T47D (cell line): ENCODE measurements at regions not wholly inside any gene's neighbourhood (a gene's known extent, or its start where the extent isn't known, plus 50 kb on each side); places are given as distances from the start of the nearest gene placed in this dataset.
"Not testable (repeated sequence)": the region's sequence is repeated elsewhere in the genome, so short reads cannot be mapped to it uniquely, and the experiment has no call there.

Experiments
- DNase-seq, 2 experiments: peaks; one replicate each; pipeline versions ENCODE4 v3.0.0 to v3.0.0-alpha.2; 2011 to 2012; ENCODE audit warnings: low read depth in 1 of 2, low spot score in 1 of 2
- JUND ChIP-seq: IDR thresholded peaks from 2 replicates; pipeline ENCODE4 v1.6.1; 2012; ENCODE audit warnings: low read depth
- in situ Hi-C: cut with HindIII; loops from 2 replicates; pipeline ENCODE4 v1.10.0; 2016; ENCODE audit warnings: low sequenced_read_pairs, low pct_unique_long_range_greater_than_20kb

DNA sequence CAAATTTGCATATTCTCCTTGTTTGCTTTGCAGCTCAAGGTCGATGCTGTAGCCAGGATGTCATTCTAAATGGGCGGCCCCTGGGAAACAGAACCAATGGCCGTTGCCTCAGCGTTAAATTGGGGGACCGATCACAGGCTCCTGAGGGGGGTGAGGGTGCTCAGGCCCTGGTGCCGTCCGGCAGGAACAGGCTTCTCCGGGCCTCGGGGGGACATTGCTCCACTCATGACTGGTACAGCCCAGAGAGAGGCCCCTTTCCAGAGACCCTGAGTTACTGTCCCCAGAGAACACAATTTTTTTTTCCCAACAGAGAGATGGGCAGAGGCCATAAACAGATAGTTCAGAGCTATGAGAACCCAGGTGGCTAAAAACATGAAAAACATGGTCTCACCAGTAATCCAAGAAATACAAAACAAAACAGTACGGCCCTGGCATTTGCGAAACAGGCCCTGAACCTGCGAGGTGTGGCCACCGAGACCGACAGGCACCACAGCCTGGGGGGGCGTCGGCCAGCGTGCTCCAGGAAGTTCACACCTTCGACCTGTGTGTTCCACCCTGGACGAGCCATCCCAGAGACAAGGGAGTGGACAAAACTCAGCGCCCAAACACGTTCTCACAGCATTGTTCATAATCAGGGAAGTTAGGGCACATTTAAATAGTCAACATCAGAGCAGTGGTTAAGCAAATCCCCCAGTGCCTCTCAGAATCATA lies 82.8 kb downstream of the METRNL start:
- TF ChIP-seq JUND = no peak
- in situ Hi-C loops = no loop called here

DNA sequence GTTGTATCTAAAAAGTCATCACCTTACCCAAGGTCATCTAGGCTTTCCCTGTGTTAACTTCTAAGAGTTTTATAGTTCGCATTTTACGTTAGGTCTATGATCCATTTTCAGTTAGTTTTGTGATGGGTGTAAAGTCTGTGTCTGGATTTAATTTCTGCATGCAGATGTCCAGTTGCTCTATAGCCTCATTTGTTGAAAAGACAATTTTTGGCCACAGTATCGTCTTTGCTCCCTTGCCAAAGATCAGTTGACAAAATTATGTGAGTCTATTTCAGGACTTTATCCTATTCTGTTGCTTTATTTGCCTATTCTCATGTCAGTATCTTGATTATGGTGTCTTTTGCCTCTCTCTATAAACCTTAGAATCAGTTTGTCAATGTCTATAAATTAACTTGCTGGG lies 85.1 kb downstream of the METRNL start:
- in situ Hi-C loops = no loop called here
- TF ChIP-seq JUND = no peak
- DNase-seq = no peak

More for the DNA sequence above, 82.8 kb downstream of the METRNL start:
- no peak for DNase-seq

DNA sequence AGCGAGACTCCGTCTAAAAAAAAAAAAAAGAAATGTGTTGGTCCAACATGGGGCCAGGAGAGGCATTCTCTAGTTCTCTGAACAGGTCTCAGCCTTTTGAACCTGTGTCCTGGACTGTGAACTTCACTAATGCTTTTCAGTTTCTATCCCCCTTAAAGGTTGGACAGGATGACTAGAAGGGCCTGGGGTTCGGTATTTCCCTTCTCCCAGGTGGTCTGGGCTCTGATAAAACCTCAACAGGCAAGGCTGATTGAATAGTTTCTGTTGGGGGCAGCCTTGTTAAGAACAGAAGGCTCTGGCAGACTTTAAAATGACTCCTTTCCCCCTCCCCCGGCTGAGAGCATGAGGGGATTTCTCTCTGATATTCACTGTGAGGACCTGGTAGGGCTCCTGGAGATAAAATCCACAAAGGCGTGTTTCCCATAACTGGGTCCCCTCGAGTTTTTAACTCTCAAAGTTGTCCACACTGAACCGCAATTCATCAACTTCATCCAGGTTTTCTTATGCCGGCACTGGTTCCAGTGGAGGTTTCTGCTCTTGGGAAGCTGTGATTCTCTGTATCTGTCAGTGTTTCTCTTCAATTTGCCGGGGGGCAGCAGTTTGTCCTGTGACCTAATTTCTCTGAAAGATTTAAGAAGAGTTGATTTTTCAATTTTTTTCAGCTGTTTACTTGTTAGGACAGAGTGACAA lies 91.3 kb downstream of the METRNL start:
- no peak for TF ChIP-seq JUND
- in situ Hi-C loops = no loop called here
- no peak for DNase-seq

DNA sequence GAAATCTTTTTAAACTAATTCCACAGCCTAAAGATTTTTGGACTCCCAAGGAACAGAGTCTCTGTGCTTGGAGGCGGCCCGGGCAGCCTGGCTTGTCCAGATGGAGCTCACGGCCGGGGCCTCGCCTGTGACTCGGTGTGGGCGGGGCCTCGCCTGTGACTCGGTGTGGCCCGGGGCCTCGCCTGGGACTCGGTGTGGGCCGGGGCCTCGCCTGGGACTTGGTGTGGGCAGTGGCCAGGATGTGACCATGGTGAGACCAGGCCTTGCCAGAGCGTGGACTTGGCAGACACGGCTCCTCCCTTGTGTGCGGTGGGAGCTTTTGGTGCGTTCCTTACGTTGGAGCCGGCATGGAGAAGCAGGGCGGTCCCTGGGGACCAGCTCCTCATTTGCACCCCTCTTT lies 92.3 kb downstream of the METRNL start:
- peak in 1 of 2 experiments; percentile 44 for DNase-seq
- no peak for TF ChIP-seq JUND
- in situ Hi-C loops = no loop called here

DNA sequence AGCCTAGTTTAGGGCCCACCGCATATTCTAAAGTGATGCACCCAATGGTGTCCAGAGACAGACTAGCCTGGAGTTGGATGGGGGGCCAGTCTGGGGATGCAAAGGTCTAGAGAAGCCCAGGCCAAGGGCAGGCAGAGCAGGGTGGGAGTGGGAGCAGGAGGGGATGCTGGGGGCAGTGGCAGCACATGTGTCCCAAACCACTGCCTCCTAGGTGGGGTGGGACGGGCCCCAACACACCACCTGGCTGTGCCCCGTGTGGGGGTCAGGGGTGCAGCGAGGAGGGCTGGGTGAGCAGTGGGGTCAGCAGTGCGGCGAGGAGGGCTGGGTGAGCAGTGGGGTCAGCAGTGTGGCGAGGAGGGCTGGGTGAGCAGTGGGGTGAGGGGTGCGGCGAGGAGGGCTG lies 92.7 kb downstream of the METRNL start:
- DNase-seq, in situ Hi-C loops: not testable (repeated sequence)

DNA sequence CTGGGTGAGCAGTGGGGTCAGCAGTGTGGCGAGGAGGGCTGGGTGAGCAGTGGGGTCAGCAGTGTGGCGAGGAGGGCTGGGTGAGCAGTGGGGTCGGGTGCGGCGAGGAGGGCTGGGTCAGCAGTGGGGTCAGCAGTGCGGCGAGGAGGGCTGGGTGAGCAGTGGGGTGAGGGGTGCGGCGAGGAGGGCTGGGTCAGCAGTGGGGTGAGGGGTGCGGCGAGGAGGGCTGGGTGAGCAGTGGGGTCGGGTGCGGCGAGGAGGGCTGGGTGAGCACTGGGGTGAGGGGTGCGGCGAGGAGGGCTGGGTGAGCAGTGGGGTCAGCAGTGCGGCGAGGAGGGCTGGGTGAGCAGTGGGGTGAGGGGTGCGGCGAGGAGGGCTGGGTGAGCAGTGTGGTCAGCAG lies 93.2 kb downstream of the METRNL start:
- DNase-seq, in situ Hi-C loops: not testable (repeated sequence)

DNA sequence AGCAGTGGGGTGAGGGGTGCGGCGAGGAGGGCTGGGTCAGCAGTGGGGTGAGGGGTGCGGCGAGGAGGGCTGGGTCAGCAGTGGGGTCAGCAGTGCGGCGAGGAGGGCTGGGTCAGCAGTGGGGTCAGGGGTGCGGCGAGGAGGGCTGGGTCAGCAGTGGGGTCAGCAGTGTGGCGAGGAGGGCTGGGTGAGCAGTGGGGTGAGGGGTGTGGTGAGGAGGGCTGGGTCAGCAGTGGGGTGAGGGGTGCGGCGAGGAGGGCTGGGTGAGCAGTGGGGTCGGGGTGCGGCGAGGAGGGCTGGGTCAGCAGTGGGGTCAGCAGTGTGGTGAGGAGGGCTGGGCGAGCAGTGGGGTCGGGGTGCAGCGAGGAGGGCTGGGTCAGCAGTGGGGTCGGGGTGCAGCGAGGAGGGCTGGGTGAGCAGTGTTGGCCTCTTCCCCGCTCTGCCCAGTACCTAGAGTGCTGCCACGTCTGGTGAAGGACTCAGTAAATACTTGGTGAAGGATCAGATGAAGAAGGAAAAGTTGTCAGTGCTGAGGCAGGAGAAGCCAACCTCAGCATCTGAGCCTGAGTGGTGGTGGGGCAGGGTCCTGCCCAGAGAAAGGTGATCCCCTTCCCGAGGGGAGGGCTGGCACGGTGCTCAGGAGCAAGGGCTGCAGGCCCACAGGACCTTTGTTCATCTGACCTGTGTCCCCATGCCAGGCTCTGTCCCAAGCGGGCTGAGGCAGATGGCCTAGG lies 93.9 kb downstream of the METRNL start:
- DNase-seq, in situ Hi-C loops: not testable (repeated sequence)

DNA sequence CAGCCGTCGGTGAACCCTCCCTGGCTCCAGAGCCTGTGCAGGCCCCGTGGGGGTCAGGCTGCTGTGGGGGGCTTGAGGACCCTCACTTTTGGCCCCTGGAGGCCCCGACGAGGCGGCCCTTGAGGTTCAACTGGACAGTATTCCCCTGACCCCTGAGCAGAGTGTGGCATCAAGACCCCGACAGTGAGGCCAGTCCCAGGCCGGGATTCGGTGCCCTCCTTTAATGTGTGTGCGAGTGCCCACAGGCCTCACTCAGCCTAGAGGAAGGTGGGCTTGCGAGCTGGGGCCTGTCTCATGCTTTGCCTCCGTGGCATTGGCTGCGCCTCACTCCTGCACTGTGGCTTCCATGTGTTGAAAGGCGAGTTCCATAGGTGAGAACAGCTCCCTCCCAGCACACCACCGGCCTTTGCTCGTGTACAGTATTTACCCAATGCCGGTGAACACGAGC lies 94.5 kb downstream of the METRNL start:
- in situ Hi-C loops = no loop called here
- no peak for DNase-seq
- TF ChIP-seq JUND = no peak

DNA sequence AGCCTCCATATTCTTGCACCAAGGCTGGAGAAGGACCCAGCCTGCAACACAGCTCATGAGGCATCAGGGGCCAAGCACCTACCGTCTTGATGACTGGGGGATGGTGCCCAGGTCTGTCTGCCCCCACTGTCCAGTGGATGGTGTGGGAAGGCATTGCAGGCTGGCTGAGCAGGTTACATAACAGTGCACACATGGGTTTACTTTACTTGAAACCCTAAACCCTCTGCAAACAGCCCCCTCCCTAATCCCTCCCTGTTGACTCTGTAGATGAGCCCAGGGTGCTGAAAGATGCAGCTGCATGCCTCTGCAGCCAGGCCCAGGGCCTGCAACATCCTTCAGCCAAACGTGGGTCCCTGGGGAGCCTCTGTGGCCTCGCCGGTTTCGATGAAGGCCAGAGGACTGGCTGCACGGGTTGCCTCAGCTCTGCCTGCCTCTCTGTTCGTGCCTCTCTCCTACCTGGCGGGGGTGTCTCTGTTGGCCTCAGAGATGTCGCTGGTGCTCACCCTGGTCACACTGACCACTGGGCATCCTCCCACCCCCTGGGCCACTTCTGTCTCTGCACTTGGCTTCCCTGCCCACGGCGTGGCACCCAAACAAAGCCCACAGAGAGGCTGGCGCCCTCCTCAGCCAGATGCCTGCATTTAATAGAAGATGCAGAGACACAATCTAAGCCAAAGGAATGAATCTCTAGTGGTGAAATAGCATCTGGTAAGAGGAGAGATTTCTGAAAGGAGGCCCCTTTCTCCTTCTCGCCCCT lies 95.1 kb downstream of the METRNL start:
- in situ Hi-C loops = no loop called here
- TF ChIP-seq JUND = no peak
- DNase-seq = peak; percentile 92 to 95

DNA sequence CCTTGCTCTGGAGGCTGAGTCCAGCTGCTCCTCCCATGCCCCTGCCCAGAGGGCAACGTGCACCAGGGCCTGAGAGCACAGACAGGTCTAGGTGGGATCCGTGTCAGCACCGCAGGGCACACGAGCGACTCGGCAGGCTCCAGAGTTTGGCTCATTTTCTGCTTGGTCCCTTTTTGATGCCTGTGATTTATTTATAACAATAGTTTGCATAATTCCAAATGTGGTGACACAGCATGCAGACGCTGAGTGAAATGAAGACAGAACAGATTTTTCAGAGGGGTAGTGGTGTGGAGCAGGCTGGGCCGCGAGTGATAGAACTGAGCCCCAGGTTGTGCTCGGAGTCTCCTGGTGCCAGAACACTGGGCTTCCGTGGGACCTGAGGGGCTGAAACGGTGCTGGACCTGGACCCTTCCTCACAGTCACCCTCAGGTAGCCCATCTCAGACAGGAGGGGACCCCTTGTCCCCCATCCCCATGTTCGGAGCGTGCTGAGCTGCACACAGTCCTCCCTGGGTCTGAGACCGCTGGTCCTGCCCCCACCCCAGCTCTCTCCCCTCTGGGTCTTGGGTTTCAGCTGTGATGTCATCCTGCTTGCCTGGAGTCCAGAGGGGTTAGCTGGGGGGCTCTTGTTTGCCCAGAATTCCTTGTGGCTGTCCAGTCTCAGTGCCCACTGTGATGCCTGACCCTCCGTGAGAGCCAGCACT lies 95.9 kb downstream of the METRNL start:
- in situ Hi-C loops = no loop called here
- DNase-seq = no peak
- TF ChIP-seq JUND = no peak

DNA sequence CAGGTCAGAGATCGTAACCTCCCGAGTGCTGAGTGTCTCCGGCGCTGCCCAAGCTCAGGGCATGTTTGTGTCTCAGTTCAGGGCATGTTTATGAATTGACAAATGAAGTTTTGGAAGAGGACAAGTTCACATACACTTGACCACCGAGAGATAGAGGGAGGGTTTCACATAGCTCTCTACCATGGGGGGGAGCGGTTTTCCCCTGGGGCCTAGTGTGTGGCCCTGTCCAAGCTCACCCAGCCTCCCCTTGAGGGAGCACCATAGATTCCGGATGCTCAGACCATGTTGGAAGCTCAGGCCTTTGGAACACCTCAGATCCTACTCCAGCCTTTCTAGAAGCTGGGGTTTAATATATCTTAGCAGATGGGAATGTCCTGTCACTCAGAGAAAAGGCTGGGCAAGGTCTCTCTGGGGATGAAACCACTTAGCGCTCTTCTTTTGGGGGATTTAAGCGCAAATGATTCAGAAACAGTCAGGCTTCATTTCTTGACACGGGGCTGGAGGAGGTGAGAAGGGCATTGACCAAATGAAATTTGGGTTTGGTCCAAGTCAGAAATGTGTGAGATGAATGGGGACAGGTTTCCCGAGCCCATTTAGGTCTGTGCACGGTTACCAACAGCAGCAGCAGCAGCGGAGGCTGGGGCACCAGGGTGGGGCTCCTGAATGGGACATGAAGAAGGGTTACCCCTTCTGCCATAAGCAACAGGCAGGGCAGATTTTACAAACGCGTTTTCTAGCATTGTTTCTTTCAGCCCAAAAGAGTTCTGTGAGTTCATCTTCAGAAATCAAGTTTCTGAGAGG lies 96.6 kb downstream of the METRNL start:
- no peak for TF ChIP-seq JUND
- in situ Hi-C loops = no loop called here
- DNase-seq = no peak
